ENCODE measurements at regions not wholly inside any gene's neighbourhood (a gene's known extent, or its start where the extent isn't known, plus 50 kb on each side); places are given as distances from the start of the nearest gene placed in this dataset.

- TF ChIP-seq CTCF (IDR thresholded peaks at IDR 0.05; ENCODE audit: insufficient read depth, low read depth, low read length, missing control alignments): no peak
- no peak overlapping the region for H3K4me3 ChIP-seq (ENCODE audit: low read length)
Observed at GRCh38 chr14:85308531-85309300, 221.2 kb upstream of the FLRT2 start.

DNA sequence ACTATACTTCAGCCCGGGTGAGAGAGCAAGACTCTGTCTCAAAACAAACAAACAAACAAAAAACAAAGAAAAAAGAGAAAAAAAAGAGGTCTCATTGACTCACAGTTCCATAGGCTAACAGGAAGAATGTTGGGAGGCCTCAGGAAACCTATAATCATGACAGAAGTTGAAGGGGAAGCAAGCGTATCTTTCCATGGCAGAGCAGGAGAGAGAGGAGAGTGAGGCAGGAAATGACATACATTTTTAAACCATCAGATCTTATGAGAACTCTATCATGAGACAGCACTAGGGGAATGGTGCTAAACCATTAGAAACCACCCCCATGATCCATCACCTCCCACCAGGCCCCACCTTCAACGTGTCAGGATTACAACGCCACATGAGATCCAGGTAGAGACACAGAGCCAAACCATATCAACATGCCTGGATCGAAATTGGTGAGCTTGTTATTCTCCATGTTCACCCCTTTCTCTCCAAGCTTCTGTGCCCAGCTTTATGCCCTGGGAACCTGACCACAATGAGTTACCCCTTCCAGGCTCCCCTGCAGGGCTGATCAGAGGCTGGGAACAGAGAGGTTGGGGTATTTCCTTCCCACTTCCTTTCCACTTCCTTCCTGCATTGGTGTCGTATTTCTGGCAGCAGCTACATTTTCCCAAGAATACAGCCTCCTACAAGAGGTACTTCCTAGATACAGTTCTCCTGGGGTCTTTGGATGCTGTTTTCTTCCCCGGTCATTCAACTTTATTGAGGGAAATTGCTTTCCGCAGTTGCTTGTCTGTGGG is 219.3 kb upstream of the FLRT2 start:
- no peak overlapping the region for H3K4me3 ChIP-seq (ENCODE audit: low read length)
- TF ChIP-seq CTCF (IDR thresholded peaks at IDR 0.05; ENCODE audit: insufficient read depth, low read depth, low read length, missing control alignments): no peak
- DNase-seq (ENCODE audit: low read depth): no peak

More at GRCh38 chr14:85308531-85309300, 221.2 kb upstream of the FLRT2 start:
- no peak for DNase-seq (ENCODE audit: low read depth)

- DNase-seq (ENCODE audit: low read depth): no peak
Observed at GRCh38 chr14:85313560-85314207, 216.3 kb upstream of the FLRT2 start.

DNA sequence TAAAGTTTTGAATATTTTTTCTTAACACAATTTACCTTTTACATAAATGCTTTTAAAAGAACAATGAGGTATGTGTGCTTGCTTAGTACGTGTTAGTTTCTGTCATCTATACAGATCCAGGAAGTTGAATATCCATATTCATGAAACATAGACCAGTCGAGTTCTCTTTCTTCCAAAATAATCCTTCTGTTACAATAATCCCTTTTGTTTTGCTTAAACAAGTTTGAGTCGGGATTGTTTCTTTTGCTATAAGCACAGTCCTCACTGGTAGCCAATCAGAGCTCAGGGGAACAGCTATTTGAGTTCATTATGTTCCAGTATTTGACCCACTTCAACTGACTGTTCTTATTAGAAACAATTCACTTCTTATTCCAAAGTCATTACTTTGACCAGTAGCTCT is 214.7 kb upstream of the FLRT2 start:
- no peak for DNase-seq (ENCODE audit: low read depth)
- TF ChIP-seq CTCF (IDR thresholded peaks at IDR 0.05; ENCODE audit: insufficient read depth, low read depth, low read length, missing control alignments): no peak
- H3K4me3 ChIP-seq (ENCODE audit: low read length): no peak overlapping the region

More at GRCh38 chr14:85313560-85314207, 216.3 kb upstream of the FLRT2 start:
- TF ChIP-seq CTCF (IDR thresholded peaks at IDR 0.05; ENCODE audit: insufficient read depth, low read depth, low read length, missing control alignments): no peak
- H3K4me3 ChIP-seq (ENCODE audit: low read length): no peak overlapping the region

DNA sequence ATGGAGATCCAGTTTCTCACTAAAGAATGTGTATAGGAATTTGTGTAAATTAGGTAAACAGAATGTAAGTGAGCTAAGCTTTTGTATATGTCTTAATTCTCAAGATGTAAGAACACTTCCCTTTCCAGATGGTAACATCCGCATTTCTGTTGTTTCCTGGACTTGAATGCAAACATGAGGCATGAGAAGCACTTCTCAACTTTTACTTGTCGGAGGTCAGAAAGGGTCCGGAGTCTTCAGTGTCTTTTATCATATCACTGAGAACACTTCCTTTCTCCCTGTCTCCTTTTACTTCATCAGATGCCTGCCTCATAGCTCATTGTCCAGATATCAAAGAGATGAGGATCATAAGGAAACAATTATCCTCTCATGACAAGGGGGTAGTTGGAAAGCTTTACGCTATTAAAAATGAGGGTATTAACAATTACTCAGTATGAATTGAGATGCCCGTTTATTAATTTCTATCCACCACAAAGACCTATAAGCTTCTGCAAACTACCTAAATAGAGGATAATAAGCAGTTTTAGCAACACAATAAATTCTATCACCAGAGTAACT is 214.1 kb upstream of the FLRT2 start:
- TF ChIP-seq CTCF (IDR thresholded peaks at IDR 0.05; ENCODE audit: insufficient read depth, low read depth, low read length, missing control alignments): no peak
- DNase-seq (ENCODE audit: low read depth): no peak
- no peak overlapping the region for H3K4me3 ChIP-seq (ENCODE audit: low read length)

DNA sequence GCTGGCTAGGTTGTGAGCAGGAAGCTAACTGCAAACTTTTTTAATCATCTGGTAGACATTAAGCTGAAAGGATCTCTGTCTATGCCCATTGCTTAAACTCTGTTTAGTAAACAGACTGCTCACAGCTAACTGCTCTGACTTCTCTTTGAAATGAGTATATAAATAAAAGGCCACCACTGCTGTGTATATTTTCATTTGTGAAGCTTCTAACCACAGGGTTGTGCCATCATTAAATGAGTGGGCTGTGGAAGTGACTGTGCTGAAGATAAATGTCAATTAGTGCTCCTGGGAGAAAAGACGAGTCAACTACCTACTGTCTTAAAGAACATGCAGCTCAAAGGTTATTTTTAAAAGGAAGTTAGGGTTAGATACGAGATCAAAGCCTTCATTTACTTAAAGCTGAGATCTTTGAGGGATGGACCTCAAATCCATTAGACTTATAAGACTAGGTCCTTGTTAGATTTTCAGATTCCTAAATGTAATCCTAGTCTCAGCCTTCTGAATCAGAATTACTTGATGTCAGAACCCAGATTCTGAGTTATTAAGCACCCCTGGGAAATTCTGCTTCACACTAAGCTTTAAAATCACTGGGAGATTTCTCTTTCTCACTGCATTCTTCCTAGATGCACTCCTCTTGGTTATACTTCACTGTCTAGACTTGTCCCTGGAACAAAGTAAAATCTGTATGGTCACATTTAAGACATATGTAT is 213.1 kb upstream of the FLRT2 start:
- peak; percentile 8 for DNase-seq (ENCODE audit: low read depth)
- no peak overlapping the region for H3K4me3 ChIP-seq (ENCODE audit: low read length)
- TF ChIP-seq CTCF (IDR thresholded peaks at IDR 0.05; ENCODE audit: insufficient read depth, low read depth, low read length, missing control alignments): no peak
